Naive thymus-derived CD4-positive, alpha-beta T cell (primary cell): ENCODE measurements at regions not wholly inside any gene's neighbourhood (a gene's known extent, or its start where the extent isn't known, plus 50 kb on each side); places are given as distances from the start of the nearest gene placed in this dataset.

Experiments used
- ATAC-seq: fragments of 150-1000 bp; cut with Tn5 transposase; 2 replicates; pipeline ENCODE4 v1.10.0; 2021; ENCODE audit warnings: mild to moderate bottlenecking, moderate library complexity
- CTCF ChIA-PET: fragments of 350-600 bp; sonication (Branson Sonifier 250); formaldehyde crosslinking; loops from one replicate; lab custom pipeline; 2021; ENCODE audit warnings: antibody characterized with exemption; lab: Charles Lee
- POLR2A ChIA-PET: fragments of 350-600 bp; sonication (Branson Sonifier 250); formaldehyde crosslinking; loops from one replicate; lab custom pipeline; 2021; ENCODE audit warnings: antibody characterized with exemption, inconsistent platforms; lab: Charles Lee
- DNase-seq, 9 donors: peaks; one replicate each; pipeline versions ENCODE4 v3.0.0 to v3.0.0-alpha.2; 2020 to 2022; ENCODE audit warnings: mixed read lengths in 1 of 9
- H3K27ac ChIP-seq: one replicate; pipeline ENCODE4 v1.7.0; 2013; ENCODE audit warnings: mild to moderate bottlenecking, low read depth, low read length, moderate library complexity
- H3K27me3 ChIP-seq, 2 donors: one replicate each; pipeline ENCODE4 v1.7.0; 2013; ENCODE audit warnings: low read length in 2 of 2, mild to moderate bottlenecking in 2 of 2, moderate library complexity in 2 of 2; ENCODE audit not compliant: control insufficient read depth in 2 of 2, insufficient read depth in 2 of 2
- H3K36me3 ChIP-seq, 3 experiments: 1 replicate in 2 of 3; 2 replicates in 1 of 3; pipeline ENCODE4 v1.7.0; 2013; ENCODE audit warnings: low read length in 3 of 3, mild to moderate bottlenecking in 3 of 3, moderate library complexity in 1 of 3; ENCODE audit not compliant: insufficient read depth in 3 of 3, control insufficient read depth in 2 of 3
- H3K4me1 ChIP-seq, 2 donors: one replicate each; pipeline ENCODE4 v1.7.0; 2013; ENCODE audit warnings: low read length in 2 of 2, mild to moderate bottlenecking in 2 of 2, moderate library complexity in 1 of 2; ENCODE audit not compliant: control insufficient read depth in 2 of 2, insufficient read depth in 2 of 2
- H3K4me3 ChIP-seq: 2 replicates; pipeline ENCODE4 v1.7.0; 2013; ENCODE audit warnings: mild to moderate bottlenecking, low read length
- H3K9me3 ChIP-seq, 3 experiments: 1 replicate in 2 of 3; 2 replicates in 1 of 3; pipeline ENCODE4 v1.7.0; 2013; ENCODE audit warnings: low read length in 3 of 3; ENCODE audit not compliant: control insufficient read depth in 2 of 3
- H3K27ac Mint-ChIP-seq, 9 donors: one replicate each; pipeline ENCODE4 v1.8.0; 2020 to 2022; ENCODE audit warnings: mixed read lengths in 9 of 9, mild to moderate bottlenecking in 8 of 9, moderate library complexity in 5 of 9, inconsistent platforms in 2 of 9
- H3K27me3 Mint-ChIP-seq, 5 donors: one replicate each; pipeline ENCODE4 v1.8.0; 2021 to 2022; ENCODE audit warnings: mixed read lengths in 5 of 5, mild to moderate bottlenecking in 1 of 5
- H3K36me3 Mint-ChIP-seq, 5 donors: one replicate each; pipeline ENCODE4 v1.8.0; 2020 to 2022; ENCODE audit warnings: mixed read lengths in 5 of 5, mild to moderate bottlenecking in 3 of 5, inconsistent platforms in 1 of 5
- H3K4me1 Mint-ChIP-seq, 7 donors: one replicate each; pipeline ENCODE4 v1.8.0; 2020 to 2022; ENCODE audit warnings: mixed read lengths in 7 of 7, mild to moderate bottlenecking in 3 of 7, inconsistent platforms in 1 of 7
- H3K4me3 Mint-ChIP-seq, 10 donors: one replicate each; pipeline ENCODE4 v1.8.0; 2020 to 2022; ENCODE audit warnings: mild to moderate bottlenecking in 10 of 10, mixed read lengths in 10 of 10, moderate library complexity in 6 of 10, inconsistent platforms in 2 of 10
- H3K9me3 Mint-ChIP-seq, 11 donors: one replicate each; pipeline ENCODE4 v1.8.0; 2020 to 2022; ENCODE audit warnings: mixed read lengths in 11 of 11, mild to moderate bottlenecking in 4 of 11, inconsistent platforms in 1 of 11, moderate library complexity in 1 of 11
- intact Hi-C, 2 donors: fragments of 100-400 bp; cut with micrococcal nuclease; formaldehyde crosslinking; loops; one replicate each; pipeline ENCODE4 v1.15.1; 2023

DNA sequence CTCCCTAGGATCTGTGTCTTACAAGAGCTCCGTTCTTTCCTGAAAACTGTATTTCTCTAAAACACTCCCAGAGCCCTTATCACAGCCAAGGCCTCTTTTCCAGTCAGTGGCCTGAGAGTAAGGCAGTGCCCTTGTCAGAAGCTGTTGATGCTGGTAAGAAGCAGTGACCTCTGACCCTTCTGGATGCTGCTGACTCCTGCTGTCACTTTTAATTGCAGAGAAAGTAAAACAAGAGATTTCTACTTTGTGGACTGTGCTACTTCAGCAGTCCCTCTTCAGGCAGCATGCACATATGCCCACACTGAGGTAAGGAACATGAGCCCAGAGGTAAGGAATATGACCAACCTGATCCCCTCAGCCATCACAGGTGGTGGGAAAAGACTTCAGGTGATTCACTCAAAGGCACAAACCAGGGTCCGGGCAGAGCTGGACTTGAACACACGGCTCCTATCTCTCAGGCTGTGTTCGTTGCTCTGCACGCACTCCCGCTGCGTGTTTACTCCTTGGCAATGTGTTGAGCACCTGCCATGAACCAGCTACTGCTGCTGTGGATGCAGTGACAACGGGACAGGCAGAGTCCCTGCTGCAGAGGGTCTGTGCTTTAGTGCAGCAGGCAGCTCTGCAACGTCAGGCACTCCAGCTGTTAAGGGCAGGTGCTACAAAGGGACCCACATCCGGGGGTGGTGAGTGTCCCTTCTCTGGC, 201.9 kb upstream of the CST7 start:
- no peaks in the 10 kb centered on the region for H3K36me3 ChIP-seq
- Mint-ChIP-seq H3K36me3 (no peaks in the 10 kb centered on the region), H3K27me3 (peaks cover 0 to 16% (median 7%) of the 10 kb centered on the region in 5 donors), H3K4me1 (peaks cover 0 to 10% (median 4%) of the 10 kb centered on the region in 7 donors), H3K4me3 (peak overlapping the region in 1 of 10 donors; percentile 24), H3K27ac (peak overlapping the region in 1 of 9 donors; percentile 51), H3K9me3 (peaks cover 0 to 4% (median 0%) of the 10 kb centered on the region in 11 donors)
- H3K9me3 ChIP-seq = no peaks in the 10 kb centered on the region
- DNase-seq = no peak
- H3K4me1 ChIP-seq = no peaks in the 10 kb centered on the region
- H3K27me3 ChIP-seq = no peaks in the 10 kb centered on the region
- intact Hi-C loops = no loop called here
- ATAC-seq = no peak
- CTCF ChIA-PET = no interaction called here
- H3K4me3 ChIP-seq = no peak overlapping the region
- no peak overlapping the region for H3K27ac ChIP-seq
- POLR2A ChIA-PET = no interaction called here

DNA sequence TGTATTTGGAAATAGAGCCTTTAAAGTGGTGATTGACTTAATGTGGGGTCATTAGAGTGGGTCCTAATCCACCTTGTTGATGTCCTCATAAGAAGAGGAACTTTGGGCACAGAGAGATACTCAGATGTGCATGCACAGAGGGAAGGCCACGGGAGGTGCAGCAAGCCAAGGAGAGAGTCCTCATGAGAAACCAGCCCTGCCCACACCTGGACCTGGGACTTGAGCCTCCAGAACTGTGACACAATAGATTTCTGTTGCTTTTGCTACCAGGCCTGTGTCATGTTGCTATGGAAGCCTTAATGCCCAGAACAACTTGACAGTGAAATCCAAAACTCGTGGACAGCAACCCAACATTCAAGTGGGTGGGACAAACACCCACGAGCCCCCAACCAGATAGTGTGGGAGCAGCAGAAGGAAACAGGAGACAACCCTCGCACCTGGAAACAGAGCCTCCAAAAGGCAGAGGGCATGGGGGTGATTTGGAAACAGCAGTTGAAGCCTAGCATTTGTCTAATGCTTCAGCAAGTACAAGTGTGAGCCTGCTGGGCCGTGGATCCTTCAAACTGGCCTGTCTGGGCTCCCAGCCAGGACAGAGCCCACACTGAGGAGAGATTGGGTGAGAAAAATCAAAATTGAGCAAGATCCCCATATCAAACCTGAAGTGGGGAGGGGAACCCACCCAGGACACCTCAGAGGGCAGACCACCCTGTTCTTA, 201.0 kb upstream of the CST7 start:
- Mint-ChIP-seq H3K4me1 (peaks cover 0 to 10% (median 4%) of the 10 kb centered on the region in 7 donors), H3K27ac (peak overlapping the region in 1 of 9 donors; percentile 69), H3K9me3 (peaks cover 0 to 4% (median 0%) of the 10 kb centered on the region in 11 donors), H3K4me3 (no peak overlapping the region), H3K27me3 (peaks cover 0 to 16% (median 7%) of the 10 kb centered on the region in 5 donors), H3K36me3 (no peaks in the 10 kb centered on the region)
- H3K27me3 ChIP-seq = no peaks in the 10 kb centered on the region
- ATAC-seq (no peak), DNase-seq (no peak)
- intact Hi-C loops = no loop called here
- no peaks in the 10 kb centered on the region for H3K9me3 ChIP-seq
- ChIA-PET POLR2A (no interaction called here), CTCF (no interaction called here)
- H3K4me3 ChIP-seq = no peak overlapping the region
- H3K4me1 ChIP-seq = no peaks in the 10 kb centered on the region
- no peak overlapping the region for H3K27ac ChIP-seq
- H3K36me3 ChIP-seq = no peaks in the 10 kb centered on the region

DNA sequence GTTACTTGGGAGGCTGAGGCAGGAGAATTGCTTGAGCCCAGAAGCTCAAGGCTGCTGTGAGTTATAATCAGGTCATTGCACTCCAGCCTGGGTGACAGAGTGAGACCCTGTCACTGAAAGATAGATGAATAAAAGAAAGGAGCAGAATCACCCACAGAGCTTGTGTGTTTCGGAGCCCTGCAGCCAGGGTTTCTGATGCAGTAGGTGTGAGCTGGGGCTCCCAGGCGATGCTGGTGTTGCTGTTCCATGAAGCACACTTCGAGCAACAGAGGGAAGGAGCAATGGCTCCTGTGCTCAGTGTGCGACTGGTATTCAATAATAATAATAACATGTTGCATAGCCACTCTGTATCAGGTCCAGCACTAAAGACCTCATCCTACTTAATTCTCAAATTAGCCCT, 197.5 kb upstream of the CST7 start:
- Mint-ChIP-seq H3K4me3 (no peak overlapping the region), H3K27me3 (peaks cover 5 to 22% (median 18%) of the 10 kb centered on the region in 5 donors), H3K9me3 (peaks cover 0 to 4% (median 0%) of the 10 kb centered on the region in 11 donors), H3K27ac (no peak overlapping the region), H3K36me3 (no peaks in the 10 kb centered on the region), H3K4me1 (peaks cover 0 to 14% (median 7%) of the 10 kb centered on the region in 7 donors)
- H3K36me3 ChIP-seq = no peaks in the 10 kb centered on the region
- ATAC-seq = no peak
- no peak for DNase-seq
- H3K9me3 ChIP-seq = no peaks in the 10 kb centered on the region
- POLR2A ChIA-PET = no interaction called here
- intact Hi-C loops = no loop called here
- no peak overlapping the region for H3K4me3 ChIP-seq
- no peaks in the 10 kb centered on the region for H3K27me3 ChIP-seq
- CTCF ChIA-PET = no interaction called here
- H3K27ac ChIP-seq = no peak overlapping the region
- no peaks in the 10 kb centered on the region for H3K4me1 ChIP-seq

DNA sequence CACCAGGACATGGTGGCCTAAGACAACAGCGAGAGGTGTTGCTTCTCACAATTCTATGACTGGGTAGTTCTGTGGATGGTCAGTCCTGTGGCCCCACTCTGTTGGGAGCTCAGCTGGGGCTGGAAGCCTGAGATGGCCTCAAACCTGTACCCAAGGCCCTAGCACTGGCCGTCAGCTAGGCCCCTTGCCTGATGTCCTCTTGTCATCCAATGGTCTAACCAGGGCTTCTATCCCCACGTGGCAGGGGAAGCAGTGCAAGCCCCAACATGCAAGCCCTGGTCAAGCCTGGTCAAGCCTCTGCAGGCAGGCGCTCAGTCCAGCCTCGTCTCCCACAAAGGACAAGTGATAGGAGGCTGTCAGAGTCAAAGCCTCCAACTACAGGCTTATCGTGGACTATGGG, 196.5 kb upstream of the CST7 start:
- H3K9me3 ChIP-seq = no peaks in the 10 kb centered on the region
- no peak overlapping the region for H3K27ac ChIP-seq
- no peaks in the 10 kb centered on the region for H3K36me3 Mint-ChIP-seq
- H3K27me3 ChIP-seq = no peaks in the 10 kb centered on the region
- no peak overlapping the region for H3K27ac Mint-ChIP-seq
- intact Hi-C loops = no loop called here
- peaks cover 0 to 7% (median under 1%) of the 10 kb centered on the region in 7 donors for H3K4me1 Mint-ChIP-seq
- ATAC-seq (no peak), DNase-seq (no peak)
- peaks cover 0 to 4% (median 0%) of the 10 kb centered on the region in 11 donors for H3K9me3 Mint-ChIP-seq
- peaks cover 5 to 24% (median 20%) of the 10 kb centered on the region in 5 donors for H3K27me3 Mint-ChIP-seq
- no peak overlapping the region for H3K4me3 Mint-ChIP-seq
- H3K4me1 ChIP-seq = no peaks in the 10 kb centered on the region
- ChIA-PET POLR2A (no interaction called here), CTCF (no interaction called here)
- H3K36me3 ChIP-seq = no peaks in the 10 kb centered on the region
- no peak overlapping the region for H3K4me3 ChIP-seq

DNA sequence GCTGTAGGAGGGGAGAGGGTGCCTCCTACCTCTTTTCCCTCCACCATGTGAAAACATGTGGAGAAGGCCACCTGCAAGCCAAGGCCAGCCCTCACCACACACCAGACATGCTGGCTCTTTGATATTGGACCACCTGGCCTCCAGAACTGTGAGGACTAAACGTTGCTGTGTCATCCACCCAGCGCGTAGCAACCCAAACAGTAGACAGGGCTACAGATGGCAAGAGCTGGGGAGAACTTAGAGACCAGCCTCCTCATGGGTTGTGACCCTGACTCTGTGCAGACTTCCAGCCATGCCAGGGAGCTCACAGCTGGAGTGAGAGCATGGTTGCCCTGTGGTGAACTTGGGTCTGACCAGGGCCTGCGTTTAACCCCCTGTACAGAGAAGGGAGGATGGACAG, 195.9 kb upstream of the CST7 start:
- H3K27me3 Mint-ChIP-seq = peaks cover under 1 to 24% (median 19%) of the 10 kb centered on the region in 5 donors
- Histone ChIP-seq H3K27me3 (no peaks in the 10 kb centered on the region), H3K4me3 (no peak overlapping the region), H3K27ac (no peak overlapping the region), H3K36me3 (no peaks in the 10 kb centered on the region), H3K9me3 (no peaks in the 10 kb centered on the region), H3K4me1 (no peaks in the 10 kb centered on the region)
- peaks cover 0 to 7% (median 0%) of the 10 kb centered on the region in 7 donors for H3K4me1 Mint-ChIP-seq
- H3K4me3 Mint-ChIP-seq = no peak overlapping the region
- H3K9me3 Mint-ChIP-seq = peaks cover 0 to 4% (median 0%) of the 10 kb centered on the region in 11 donors
- ChIA-PET POLR2A (no interaction called here), CTCF (no interaction called here)
- H3K27ac Mint-ChIP-seq = no peak overlapping the region
- no peaks in the 10 kb centered on the region for H3K36me3 Mint-ChIP-seq
- ATAC-seq = no peak
- DNase-seq = peak in 1 of 9 donors; percentile 8
- intact Hi-C loops = no loop called here

DNA sequence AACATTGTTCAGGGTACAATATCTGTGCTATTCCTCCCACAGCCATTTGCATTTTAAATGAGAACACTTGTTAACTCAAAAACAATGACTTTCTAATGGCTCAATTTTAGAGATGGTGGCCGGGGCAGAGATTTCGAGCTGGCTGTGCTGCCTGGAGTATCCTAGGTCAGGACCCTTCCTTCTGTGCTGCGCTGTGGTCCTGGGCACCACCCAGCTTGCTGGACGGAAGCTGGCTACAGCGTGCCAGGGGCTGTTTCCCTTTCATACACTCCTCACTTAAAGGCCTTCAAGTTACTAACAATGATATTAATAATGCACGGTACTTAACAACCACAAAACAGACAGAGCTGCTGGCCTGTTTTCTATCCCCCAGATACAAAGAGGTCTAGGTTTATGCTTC, 194.4 kb upstream of the CST7 start:
- Histone ChIP-seq H3K4me3 (no peak overlapping the region), H3K9me3 (no peaks in the 10 kb centered on the region), H3K27me3 (no peaks in the 10 kb centered on the region), H3K27ac (no peak overlapping the region), H3K36me3 (no peaks in the 10 kb centered on the region), H3K4me1 (no peaks in the 10 kb centered on the region)
- Mint-ChIP-seq H3K27ac (no peak overlapping the region), H3K4me1 (peaks cover 0 to 7% (median 0%) of the 10 kb centered on the region in 7 donors), H3K4me3 (no peak overlapping the region), H3K9me3 (peaks cover 0 to 8% (median 0%) of the 10 kb centered on the region in 11 donors), H3K36me3 (no peaks in the 10 kb centered on the region), H3K27me3 (peaks cover 5 to 20% (median 18%) of the 10 kb centered on the region in 5 donors)
- ChIA-PET POLR2A (no interaction called here), CTCF (no interaction called here)
- ATAC-seq = no peak
- DNase-seq = no peak
- intact Hi-C loops = no loop called here
